GM23248 (cell line): ENCODE measurements at regions not wholly inside any gene's neighbourhood (a gene's known extent, or its start where the extent isn't known, plus 50 kb on each side); places are given as distances from the start of the nearest gene placed in this dataset.

Source experiments
- DNase-seq: peaks from one replicate; pipeline ENCODE4 v3.0.0-alpha.2; 2015
- H2AFZ ChIP-seq: fragments of 200-600 bp; sonication (generic); 2 replicates; pipeline ENCODE4 v1.6.1; 2016; ENCODE audit warnings: antibody characterized with exemption
- H3F3A ChIP-seq: fragments of 200-600 bp; sonication (generic); 2 replicates; pipeline ENCODE4 v1.6.1; 2016; ENCODE audit warnings: mild to moderate bottlenecking, antibody characterized with exemption, mixed run types; ENCODE audit not compliant: insufficient read depth
- H3K27ac ChIP-seq: fragments of 200-600 bp; sonication (generic); 2 replicates; pipeline ENCODE4 v1.5.1; 2016; ENCODE audit warnings: mild to moderate bottlenecking
- H3K27me3 ChIP-seq: fragments of 200-600 bp; sonication (generic); replicated peaks from 2 replicates; pipeline ENCODE4 v1.6.1; 2016; ENCODE audit warnings: mild to moderate bottlenecking; ENCODE audit not compliant: insufficient read depth
- H3K36me3 ChIP-seq: fragments of 200-600 bp; sonication (generic); 2 replicates; pipeline ENCODE4 v1.6.1; 2016; ENCODE audit warnings: low read depth, mild to moderate bottlenecking
- H3K4me1 ChIP-seq: fragments of 200-600 bp; sonication (generic); 2 replicates; pipeline ENCODE4 v1.6.1; 2016; ENCODE audit warnings: mild to moderate bottlenecking; ENCODE audit not compliant: insufficient read depth
- H3K4me2 ChIP-seq: fragments of 200-600 bp; sonication (generic); one replicate; pipeline ENCODE4 v1.6.1; 2016; ENCODE audit warnings: mild to moderate bottlenecking; ENCODE audit not compliant: unreplicated experiment
- H3K4me3 ChIP-seq: fragments of 200-600 bp; sonication (generic); 2 replicates; pipeline ENCODE4 v1.5.1; 2016; ENCODE audit warnings: mild to moderate bottlenecking
- H3K79me2 ChIP-seq: fragments of 200-600 bp; sonication (generic); 2 replicates; pipeline ENCODE4 v1.6.1; 2016; ENCODE audit warnings: mild to moderate bottlenecking; ENCODE audit not compliant: insufficient read depth
- H3K9ac ChIP-seq: fragments of 200-600 bp; sonication (generic); 2 replicates; pipeline ENCODE4 v1.6.1; 2016; ENCODE audit warnings: mild to moderate bottlenecking
- H3K9me2 ChIP-seq: fragments of 200-600 bp; sonication (generic); 2 replicates; pipeline ENCODE4 v1.6.1; 2016; ENCODE audit warnings: mixed run types, mild to moderate bottlenecking, moderate library complexity; ENCODE audit not compliant: insufficient read depth
- H3K9me3 ChIP-seq: fragments of 200-600 bp; sonication (generic); one replicate; pipeline ENCODE4 v1.6.1; 2017; ENCODE audit warnings: low read depth
- H4K20me1 ChIP-seq: fragments of 200-600 bp; sonication (generic); 2 replicates; pipeline ENCODE4 v1.6.0; 2016; ENCODE audit not compliant: insufficient read depth
- EZH2 ChIP-seq: fragments of 200-600 bp; sonication (generic); IDR thresholded peaks from 2 replicates; pipeline ENCODE4 v1.6.1; 2018; ENCODE audit warnings: antibody characterized with exemption, mild to moderate bottlenecking; ENCODE audit not compliant: insufficient read depth, poor library complexity, severe bottlenecking
- EZH2phosphoT487 ChIP-seq: fragments of 200-600 bp; sonication (generic); IDR thresholded peaks from 2 replicates; pipeline ENCODE4 v1.6.1; 2018; ENCODE audit warnings: antibody characterized with exemption, moderate library complexity, mild to moderate bottlenecking, low read depth; ENCODE audit not compliant: insufficient read depth
- WGBS, 2 experiments: methylation state at CpG; one replicate each; pipeline ENCODE4 v1.1.6; 2015 to 2017; ENCODE audit warnings: low lambda C conversion rate in 2 of 2, low coverage in 1 of 2; ENCODE audit errors: missing lambda C conversion rate in 2 of 2; 5-methylcytosine and 5-hydroxymethylcytosine counted together
- in situ Hi-C: fragments of 300-500 bp; cut with MboI; formaldehyde crosslinking; loops from 2 replicates; pipeline ENCODE4 v1.15.0; 2020

DNA sequence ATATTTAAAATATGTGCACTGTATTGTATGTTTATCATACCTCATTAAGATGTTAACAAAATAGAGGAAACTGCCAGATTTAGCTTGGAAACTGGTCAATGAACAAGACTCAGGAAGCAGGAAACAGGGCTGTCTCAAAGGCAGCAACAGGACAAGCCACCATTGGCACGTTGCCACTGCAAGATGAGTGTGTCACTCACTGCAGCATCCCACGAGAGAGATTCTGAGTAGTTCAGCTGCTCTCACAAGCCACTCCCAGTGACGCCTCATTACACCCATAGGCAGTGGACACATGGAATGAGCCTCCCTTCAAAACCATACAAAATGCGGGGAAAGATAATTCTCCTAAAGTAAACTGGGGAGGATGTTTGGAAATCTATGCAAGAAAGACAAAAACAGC lies 181.9 kb upstream of the DLGAP1 start:
- no peak overlapping the region for H3K27ac ChIP-seq
- in situ Hi-C loops, result no loop called here
- H3F3A ChIP-seq, result no peaks in the 10 kb centered on the region
- no peak overlapping the region for H3K9ac ChIP-seq
- H3K4me2 ChIP-seq, result no peak overlapping the region
- no peaks in the 10 kb centered on the region for H3K36me3 ChIP-seq
- H3K9me3 ChIP-seq, result no peaks in the 10 kb centered on the region
- H4K20me1 ChIP-seq, result no peaks in the 10 kb centered on the region
- H3K4me1 ChIP-seq, result no peaks in the 10 kb centered on the region
- no peak overlapping the region for H2AFZ ChIP-seq
- no peaks in the 10 kb centered on the region for H3K27me3 ChIP-seq
- WGBS, 2 experiments, result 10 to 11% methylated on average over 4 of the region's 4 CpGs
- H3K4me3 ChIP-seq, result no peak overlapping the region
- no peaks in the 10 kb centered on the region for H3K9me2 ChIP-seq
- DNase-seq, result no peak
- no peak for TF ChIP-seq EZH2
- no peak for TF ChIP-seq EZH2phosphoT487
- H3K79me2 ChIP-seq, result no peaks in the 10 kb centered on the region

DNA sequence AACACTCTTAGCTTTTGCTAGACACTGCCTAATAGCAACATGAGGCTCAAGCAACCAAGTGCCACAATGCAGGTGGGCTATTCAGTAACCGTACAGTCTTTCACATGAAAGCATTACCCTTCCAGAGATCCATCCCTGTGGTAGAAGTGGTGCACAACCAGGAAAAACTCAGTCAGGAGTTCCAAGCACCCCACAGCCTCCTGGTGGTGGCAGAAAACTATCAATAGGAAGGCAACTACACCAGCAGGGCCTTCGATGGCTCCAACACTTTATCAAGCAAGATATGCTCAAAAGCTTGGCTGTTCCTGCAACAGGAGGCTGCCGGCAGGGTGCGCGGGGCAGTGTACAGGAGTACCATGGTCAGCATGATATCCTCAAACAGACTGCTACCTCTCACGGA lies 176.1 kb upstream of the DLGAP1 start:
- WGBS, 2 experiments, result 43 to 48% methylated on average over 6 of the region's 6 CpGs
- H3K9ac ChIP-seq, result no peak overlapping the region
- no peak overlapping the region for H3K4me3 ChIP-seq
- peaks cover 5% of the 10 kb centered on the region for H3K9me3 ChIP-seq
- no peak overlapping the region for H2AFZ ChIP-seq
- no peaks in the 10 kb centered on the region for H3K27me3 ChIP-seq
- in situ Hi-C loops, result no loop called here
- DNase-seq, result no peak
- H3K36me3 ChIP-seq, result no peaks in the 10 kb centered on the region
- H3F3A ChIP-seq, result no peaks in the 10 kb centered on the region
- H3K27ac ChIP-seq, result no peak overlapping the region
- H3K9me2 ChIP-seq, result no peaks in the 10 kb centered on the region
- no peaks in the 10 kb centered on the region for H3K4me1 ChIP-seq
- TF ChIP-seq EZH2 (no peak), EZH2phosphoT487 (no peak)
- no peaks in the 10 kb centered on the region for H4K20me1 ChIP-seq
- H3K4me2 ChIP-seq, result no peak overlapping the region
- no peaks in the 10 kb centered on the region for H3K79me2 ChIP-seq

DNA sequence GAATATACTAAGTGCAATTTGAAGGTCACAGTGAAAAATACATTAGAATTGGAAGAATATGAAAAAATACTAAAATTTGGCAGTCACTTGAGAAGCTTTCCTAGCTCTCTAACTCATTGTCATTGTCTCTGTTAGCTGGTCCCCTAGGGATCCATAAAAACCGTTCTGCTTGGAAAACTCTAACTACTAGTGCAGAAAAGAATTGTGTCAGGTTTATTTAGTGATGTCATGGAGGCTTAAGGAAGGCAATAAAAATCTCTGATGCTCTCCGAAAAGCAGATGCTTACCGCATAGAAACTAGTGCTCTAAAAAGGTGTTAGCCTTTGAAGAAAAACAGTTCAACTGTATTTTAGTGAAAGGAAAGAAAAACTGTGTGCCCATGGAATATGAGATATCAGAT lies 150.1 kb upstream of the DLGAP1 start:
- Histone ChIP-seq H3K4me1 (no peaks in the 10 kb centered on the region), H2AFZ (no peak overlapping the region), H3K79me2 (no peaks in the 10 kb centered on the region), H3F3A (no peaks in the 10 kb centered on the region), H4K20me1 (no peaks in the 10 kb centered on the region), H3K36me3 (no peaks in the 10 kb centered on the region), H3K9me3 (no peaks in the 10 kb centered on the region), H3K9ac (no peak overlapping the region), H3K4me2 (no peak overlapping the region), H3K4me3 (no peak overlapping the region), H3K27ac (no peak overlapping the region), H3K9me2 (no peaks in the 10 kb centered on the region), H3K27me3 (no peaks in the 10 kb centered on the region)
- in situ Hi-C loops, result no loop called here
- DNase-seq, result no peak
- WGBS, 2 experiments, result 1 to 2% methylated on average over 3 of the region's 3 CpGs
- no peak for TF ChIP-seq EZH2phosphoT487

DNA sequence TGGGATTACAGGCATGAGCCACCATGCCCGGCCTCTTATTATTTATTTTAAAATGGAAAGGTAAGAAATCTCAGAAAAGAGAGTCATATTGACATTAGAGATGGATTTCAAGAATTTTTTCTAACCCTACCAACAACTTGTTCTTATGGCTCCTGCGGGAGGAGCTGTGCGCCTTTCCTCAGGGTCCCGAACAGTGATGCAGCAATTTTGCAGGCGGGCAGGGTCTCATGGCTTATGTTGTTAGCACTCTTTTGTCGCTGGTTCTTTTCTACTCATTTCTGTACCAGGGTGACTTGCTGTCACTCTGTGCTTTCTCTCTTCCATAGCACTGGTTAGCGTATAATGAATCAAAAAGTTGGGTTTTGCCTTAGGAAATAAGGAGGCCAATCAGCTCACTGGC lies 148.8 kb upstream of the DLGAP1 start:
- Histone ChIP-seq H3K4me3 (no peak overlapping the region), H3K36me3 (no peaks in the 10 kb centered on the region), H3K9me2 (no peaks in the 10 kb centered on the region), H3K27me3 (no peaks in the 10 kb centered on the region), H3F3A (no peaks in the 10 kb centered on the region), H4K20me1 (no peaks in the 10 kb centered on the region), H3K4me1 (no peaks in the 10 kb centered on the region), H2AFZ (no peak overlapping the region), H3K9ac (no peak overlapping the region), H3K27ac (no peak overlapping the region), H3K4me2 (no peak overlapping the region), H3K79me2 (no peaks in the 10 kb centered on the region), H3K9me3 (no peaks in the 10 kb centered on the region)
- WGBS, 2 experiments, result 39 to 42% methylated on average over 7 of the region's 7 CpGs
- in situ Hi-C loops, result no loop called here
- TF ChIP-seq EZH2 (no peak), EZH2phosphoT487 (no peak)
- DNase-seq, result no peak

DNA sequence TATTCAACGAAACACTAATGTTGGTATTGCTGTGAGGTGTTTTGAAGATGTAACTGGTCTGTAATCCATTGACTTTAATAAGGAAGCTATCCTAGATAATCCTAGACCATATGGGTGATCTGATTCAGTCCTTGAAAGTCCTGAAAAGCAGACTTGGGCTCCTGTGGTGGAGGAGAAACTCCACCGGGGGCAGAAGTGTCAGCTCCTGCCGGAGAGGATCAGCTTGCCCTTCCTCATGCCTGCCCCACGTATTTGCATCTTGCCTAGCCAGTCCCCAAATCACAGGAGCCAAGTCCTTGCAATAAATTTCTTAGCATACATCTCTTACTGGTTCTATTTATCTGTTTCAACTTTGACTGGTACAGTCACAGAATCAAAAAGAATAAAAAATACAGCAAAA lies 144.2 kb upstream of the DLGAP1 start:
- WGBS, 2 experiments, result 5 to 6% methylated on average over 4 of the region's 4 CpGs

More for the DNA sequence above, 144.2 kb upstream of the DLGAP1 start:
- Histone ChIP-seq H2AFZ (no peak overlapping the region), H3K27ac (no peak overlapping the region), H3K4me3 (no peak overlapping the region), H3K79me2 (no peaks in the 10 kb centered on the region), H3K27me3 (no peaks in the 10 kb centered on the region), H3K36me3 (no peaks in the 10 kb centered on the region), H3F3A (no peaks in the 10 kb centered on the region), H4K20me1 (no peaks in the 10 kb centered on the region), H3K9me2 (no peaks in the 10 kb centered on the region), H3K9ac (no peak overlapping the region), H3K4me2 (no peak overlapping the region), H3K9me3 (no peaks in the 10 kb centered on the region), H3K4me1 (no peaks in the 10 kb centered on the region)
- DNase-seq, result no peak
- in situ Hi-C loops, result no loop called here
- TF ChIP-seq EZH2, result no peak
- TF ChIP-seq EZH2phosphoT487, result no peak
